ENCODE measurements at regions not wholly inside any gene's neighbourhood (a gene's known extent, or its start where the extent isn't known, plus 50 kb on each side); places are given as distances from the start of the nearest gene placed in this dataset.
"Not testable (repeated sequence)": the region's sequence is repeated elsewhere in the genome, so short reads cannot be mapped to it uniquely, and the experiment has no call there.

DNA sequence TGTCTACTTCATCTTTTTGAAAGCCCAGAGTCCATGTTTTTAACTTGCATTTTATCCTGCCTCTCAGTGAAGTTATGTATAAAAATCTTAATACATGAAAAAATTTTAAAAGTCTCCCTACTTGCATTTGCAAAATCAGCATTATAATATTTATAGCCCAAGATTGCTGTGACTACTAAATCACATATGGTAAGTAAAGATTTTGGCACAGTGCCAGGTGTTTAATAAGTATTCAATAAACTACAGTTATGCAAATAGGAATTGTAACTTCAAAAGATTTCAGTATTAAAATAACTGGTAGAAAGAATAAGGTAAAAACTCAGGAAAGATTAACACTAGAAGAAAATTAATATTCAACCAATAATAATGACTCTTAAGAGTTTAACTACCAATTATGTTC lies 641.7 kb downstream of the LRRIQ3 start:
- H3K27ac Mint-ChIP-seq, result no peak overlapping the region
- peaks cover 22% of the 10 kb centered on the region for H3K9me3 Mint-ChIP-seq
- H3K27me3 Mint-ChIP-seq, result no peaks in the 10 kb centered on the region
- no peak overlapping the region for H3K4me3 Mint-ChIP-seq
- H3K36me3 Mint-ChIP-seq, result no peaks in the 10 kb centered on the region
- ATAC-seq, result no peak
- no peaks in the 10 kb centered on the region for H3K4me1 Mint-ChIP-seq (ENCODE audit: low read depth in 2 of 2)
- no peak for DNase-seq (ENCODE audit: low spot score)

DNA sequence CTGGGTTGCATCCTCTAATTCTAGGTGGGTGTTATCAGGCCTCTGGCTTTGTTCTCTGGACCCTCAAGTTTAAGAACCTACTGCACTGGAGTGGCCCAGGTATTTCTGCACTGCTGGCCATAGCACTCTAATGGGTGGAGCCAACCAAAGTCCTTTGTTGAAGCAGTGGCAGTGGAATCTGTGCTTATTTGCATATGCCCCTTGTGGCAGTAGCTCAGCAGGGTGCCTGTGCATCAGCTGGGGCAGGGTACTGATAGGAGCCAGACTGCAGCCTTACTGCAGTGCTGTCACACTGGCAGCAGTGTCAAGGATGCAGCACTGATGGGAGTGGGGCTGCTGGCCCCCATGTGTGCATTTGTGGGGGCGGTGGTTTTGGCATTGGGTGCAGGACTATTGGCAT lies 660.6 kb downstream of the LRRIQ3 start:
- ATAC-seq (peak in 1 of 2 donors; percentile 17), DNase-seq (ENCODE audit: low spot score) (no peak)
- H3K36me3 Mint-ChIP-seq, result peaks cover 16% of the 10 kb centered on the region
- H3K4me3 Mint-ChIP-seq, result no peak overlapping the region
- H3K27me3 Mint-ChIP-seq, result no peaks in the 10 kb centered on the region
- H3K27ac Mint-ChIP-seq, result no peak overlapping the region
- peaks cover 15% of the 10 kb centered on the region for H3K9me3 Mint-ChIP-seq
- H3K4me1 Mint-ChIP-seq (ENCODE audit: low read depth in 2 of 2), result no peaks in the 10 kb centered on the region

DNA sequence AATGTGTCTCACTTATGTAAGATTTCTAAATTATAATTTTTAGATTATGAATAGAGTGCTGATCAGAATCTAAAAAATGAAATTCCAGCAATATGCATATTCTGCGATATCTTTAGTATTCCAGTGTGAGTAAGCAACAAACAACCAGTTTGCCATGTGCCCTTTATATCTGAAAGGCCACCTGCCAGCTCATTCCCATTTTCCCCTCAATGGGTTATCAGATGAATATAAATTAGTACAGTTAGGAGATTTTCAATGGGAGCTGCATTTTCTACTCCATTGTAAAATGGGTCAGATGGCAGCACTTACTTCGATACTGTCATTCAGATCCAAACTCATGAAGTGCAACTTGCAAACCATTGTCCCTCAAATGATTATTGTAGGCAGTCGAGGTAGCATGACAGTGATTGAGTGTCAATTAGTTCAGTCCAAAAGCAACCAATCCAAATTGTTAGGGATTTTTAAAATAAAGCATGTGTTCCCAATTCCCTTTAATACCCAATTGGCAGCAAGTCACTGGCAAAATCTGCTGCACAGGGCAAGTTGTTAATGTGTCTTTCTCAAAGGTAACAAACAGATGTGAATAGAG lies 680.3 kb downstream of the LRRIQ3 start:
- Mint-ChIP-seq H3K27me3 (no peaks in the 10 kb centered on the region), H3K36me3 (no peaks in the 10 kb centered on the region), H3K4me3 (no peak overlapping the region), H3K4me1 (ENCODE audit: low read depth in 2 of 2) (no peaks in the 10 kb centered on the region), H3K9me3 (peaks cover 6% of the 10 kb centered on the region), H3K27ac (no peak overlapping the region)
- DNase-seq (ENCODE audit: low spot score) (no peak), ATAC-seq (no peak)

DNA sequence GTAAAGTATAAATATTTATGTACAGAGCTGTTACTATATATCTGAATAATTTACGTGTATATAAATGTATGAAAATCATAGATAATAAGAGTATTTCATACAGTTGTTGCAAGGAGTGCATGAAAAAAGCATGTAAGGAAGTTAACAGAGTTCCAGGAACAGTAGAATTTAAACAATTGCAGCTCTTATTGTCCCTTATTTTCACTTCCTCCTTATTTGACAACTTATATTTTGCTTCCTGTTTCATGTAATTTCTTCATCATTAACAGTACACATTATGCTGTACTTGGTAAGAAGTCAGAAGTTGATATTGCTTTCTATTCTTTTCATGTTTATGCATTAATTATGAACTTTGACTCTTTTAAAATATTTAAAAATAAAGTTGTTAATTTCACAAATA lies 681.5 kb downstream of the LRRIQ3 start:
- H3K4me3 Mint-ChIP-seq, result no peak overlapping the region
- no peaks in the 10 kb centered on the region for H3K27me3 Mint-ChIP-seq
- H3K27ac Mint-ChIP-seq, result no peak overlapping the region
- H3K4me1 Mint-ChIP-seq (ENCODE audit: low read depth in 2 of 2), result no peaks in the 10 kb centered on the region
- ATAC-seq, result no peak
- H3K36me3 Mint-ChIP-seq, result no peaks in the 10 kb centered on the region
- peaks cover 11% of the 10 kb centered on the region for H3K9me3 Mint-ChIP-seq
- no peak for DNase-seq (ENCODE audit: low spot score)

DNA sequence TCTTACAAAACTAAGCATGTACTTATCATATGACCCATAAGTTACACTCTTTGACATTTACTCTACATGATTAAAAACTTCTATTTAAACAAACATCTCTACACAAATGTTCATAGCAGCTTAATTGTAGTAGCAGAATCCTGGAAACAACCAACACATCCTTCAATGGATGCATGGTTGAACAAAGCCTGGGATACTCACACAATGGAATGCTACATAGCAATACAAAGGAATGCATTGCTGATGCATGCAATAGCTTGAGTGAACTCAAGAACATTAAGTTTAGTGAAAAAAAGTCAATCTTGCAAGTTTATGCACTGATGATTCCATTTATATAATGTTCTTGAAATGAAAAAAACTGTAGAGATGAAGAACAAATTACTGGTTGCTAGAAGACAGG lies 686.9 kb downstream of the LRRIQ3 start:
- Mint-ChIP-seq H3K4me1 (ENCODE audit: low read depth in 2 of 2) (no peaks in the 10 kb centered on the region), H3K27ac (no peak overlapping the region), H3K27me3 (no peaks in the 10 kb centered on the region), H3K9me3 (peaks cover 14% of the 10 kb centered on the region), H3K36me3 (no peaks in the 10 kb centered on the region), H3K4me3 (no peak overlapping the region)
- ATAC-seq (no peak), DNase-seq (ENCODE audit: low spot score) (no peak)

DNA sequence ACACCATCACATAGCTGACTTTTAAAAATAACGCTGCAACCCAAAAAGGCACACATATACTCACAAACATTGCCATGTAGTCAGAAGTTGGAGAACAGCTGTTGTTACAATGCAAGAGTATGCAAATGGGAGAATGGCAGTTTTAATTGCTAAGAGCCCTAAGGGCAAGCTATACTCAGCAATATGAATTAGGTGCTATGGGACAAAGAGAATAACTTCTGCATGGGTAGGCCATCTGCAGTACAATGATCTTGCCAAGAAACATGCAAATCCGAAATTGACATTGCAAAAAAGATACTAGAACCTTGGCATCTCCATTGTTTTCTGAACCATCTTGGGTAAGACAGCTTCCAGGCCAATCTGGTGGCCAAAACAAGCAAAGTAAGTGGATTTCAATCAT lies 697.8 kb downstream of the LRRIQ3 start:
- Mint-ChIP-seq H3K27ac (no peak overlapping the region), H3K4me1 (ENCODE audit: low read depth in 2 of 2) (no peaks in the 10 kb centered on the region), H3K36me3 (no peaks in the 10 kb centered on the region), H3K27me3 (no peaks in the 10 kb centered on the region), H3K4me3 (no peak overlapping the region), H3K9me3 (peaks cover 26% of the 10 kb centered on the region)
- ATAC-seq, result no peak
- DNase-seq (ENCODE audit: low spot score), result no peak

DNA sequence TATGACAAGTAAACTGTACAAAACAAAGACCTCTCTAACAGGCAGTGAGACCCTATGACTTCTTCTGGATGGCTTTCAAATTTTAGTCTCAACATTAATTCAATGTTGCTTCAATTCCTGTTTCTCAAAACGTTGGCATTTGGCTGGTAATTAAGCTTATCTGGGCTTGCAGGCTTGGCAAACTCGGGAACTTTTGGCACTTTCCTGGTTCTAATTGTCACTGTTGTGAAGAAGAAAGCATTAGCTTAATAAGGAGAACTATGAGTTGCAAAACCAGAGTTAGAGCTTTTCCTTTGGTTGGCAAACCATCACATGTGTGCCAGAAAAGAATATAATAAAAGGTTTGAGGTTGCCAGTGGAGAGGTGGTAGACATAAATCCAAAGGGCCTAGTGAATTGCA lies 698.3 kb downstream of the LRRIQ3 start:
- Mint-ChIP-seq H3K9me3 (peaks cover 25% of the 10 kb centered on the region), H3K36me3 (no peaks in the 10 kb centered on the region), H3K27ac (no peak overlapping the region)

DNA sequence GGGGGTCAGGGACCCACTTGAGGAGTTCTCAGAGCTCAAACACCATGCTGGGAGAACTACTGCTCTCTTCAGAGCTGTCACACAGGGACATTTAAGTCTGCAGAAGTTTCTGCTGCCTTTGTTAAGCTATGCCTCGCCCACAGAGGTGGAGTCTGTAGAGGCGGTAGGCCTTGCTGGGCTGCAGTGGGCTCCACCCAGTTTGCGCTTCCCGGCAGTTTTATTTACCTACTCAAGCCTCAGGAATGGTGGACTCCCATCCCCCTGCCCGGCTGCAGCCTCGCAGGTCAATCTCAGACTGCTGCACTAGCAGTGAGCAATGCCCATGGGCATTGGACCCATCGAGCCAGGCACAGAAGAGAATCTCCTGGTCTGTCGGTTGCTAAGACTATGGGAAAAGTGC lies 706.4 kb downstream of the LRRIQ3 start:
- DNase-seq (ENCODE audit: low spot score), result no peak

More for the DNA sequence above, 698.3 kb downstream of the LRRIQ3 start:
- no peak for ATAC-seq
- DNase-seq (ENCODE audit: low spot score), result no peak
- Mint-ChIP-seq H3K27me3 (no peaks in the 10 kb centered on the region), H3K4me3 (no peak overlapping the region), H3K4me1 (ENCODE audit: low read depth in 2 of 2) (no peaks in the 10 kb centered on the region)

DNA sequence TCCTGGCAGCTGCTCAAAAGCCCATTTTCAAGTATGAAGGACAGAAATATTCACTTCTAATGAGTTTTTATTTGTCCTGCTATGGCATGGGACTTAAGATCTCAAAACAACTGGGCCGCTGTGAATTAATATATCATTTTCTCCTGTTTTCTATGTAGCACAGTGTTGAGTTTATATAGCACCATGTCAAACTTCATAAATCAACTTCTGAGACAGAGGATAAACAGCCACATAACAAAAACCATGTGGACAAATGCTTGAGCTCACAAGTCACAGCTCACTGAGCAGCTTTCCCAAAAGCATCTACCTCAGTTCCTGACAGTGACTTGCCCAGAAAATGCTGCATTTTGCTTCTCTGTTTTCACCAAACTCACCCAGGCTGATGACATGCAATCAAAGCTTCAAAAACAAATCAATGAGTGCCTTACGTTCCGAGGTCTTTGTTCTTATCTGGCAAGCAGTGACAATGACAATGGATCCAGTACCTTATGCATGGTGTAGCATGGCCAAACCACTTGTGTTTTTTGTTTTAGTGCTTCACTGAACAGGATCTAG lies 722.6 kb downstream of the LRRIQ3 start:
- Mint-ChIP-seq H3K27ac (no peak overlapping the region), H3K27me3 (no peaks in the 10 kb centered on the region), H3K4me1 (ENCODE audit: low read depth in 2 of 2) (no peaks in the 10 kb centered on the region), H3K36me3 (no peaks in the 10 kb centered on the region), H3K4me3 (no peak overlapping the region), H3K9me3 (peaks cover 2% of the 10 kb centered on the region)
- DNase-seq (ENCODE audit: low spot score), result no peak
- ATAC-seq, result no peak

More for the DNA sequence above, 706.4 kb downstream of the LRRIQ3 start:
- H3K27me3 Mint-ChIP-seq, result no peaks in the 10 kb centered on the region
- H3K4me1 Mint-ChIP-seq (ENCODE audit: low read depth in 2 of 2), result no peaks in the 10 kb centered on the region
- ATAC-seq, result no peak
- no peak overlapping the region for H3K27ac Mint-ChIP-seq
- no peak overlapping the region for H3K4me3 Mint-ChIP-seq
- H3K9me3 Mint-ChIP-seq, result peaks cover 35% of the 10 kb centered on the region
- H3K36me3 Mint-ChIP-seq, result peaks cover 12% of the 10 kb centered on the region

DNA sequence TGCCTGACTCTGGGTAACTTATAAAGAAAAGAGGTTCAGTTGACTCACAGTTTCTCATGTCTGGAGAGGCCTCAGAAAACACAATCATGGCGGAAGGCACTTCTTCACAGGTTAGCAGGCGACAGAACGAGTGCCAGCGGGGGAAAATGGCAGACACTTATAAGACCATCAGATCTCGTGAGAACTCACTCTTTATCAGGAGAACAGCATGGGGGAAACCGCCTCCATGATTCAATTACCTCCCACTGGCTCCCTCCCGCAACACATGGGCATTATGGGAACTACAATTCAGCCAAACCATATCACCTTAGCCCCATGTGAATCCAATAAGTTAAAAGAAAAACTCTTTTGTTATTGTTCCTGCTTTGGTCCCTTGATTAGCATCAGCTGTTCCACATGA lies 725.2 kb downstream of the LRRIQ3 start:
- peaks cover 5% of the 10 kb centered on the region for H3K36me3 Mint-ChIP-seq
- ATAC-seq, result no peak
- H3K27me3 Mint-ChIP-seq, result no peaks in the 10 kb centered on the region
- H3K9me3 Mint-ChIP-seq, result peaks cover 4% of the 10 kb centered on the region
- no peaks in the 10 kb centered on the region for H3K4me1 Mint-ChIP-seq (ENCODE audit: low read depth in 2 of 2)
- no peak overlapping the region for H3K4me3 Mint-ChIP-seq
- H3K27ac Mint-ChIP-seq, result no peak overlapping the region
- no peak for DNase-seq (ENCODE audit: low spot score)

DNA sequence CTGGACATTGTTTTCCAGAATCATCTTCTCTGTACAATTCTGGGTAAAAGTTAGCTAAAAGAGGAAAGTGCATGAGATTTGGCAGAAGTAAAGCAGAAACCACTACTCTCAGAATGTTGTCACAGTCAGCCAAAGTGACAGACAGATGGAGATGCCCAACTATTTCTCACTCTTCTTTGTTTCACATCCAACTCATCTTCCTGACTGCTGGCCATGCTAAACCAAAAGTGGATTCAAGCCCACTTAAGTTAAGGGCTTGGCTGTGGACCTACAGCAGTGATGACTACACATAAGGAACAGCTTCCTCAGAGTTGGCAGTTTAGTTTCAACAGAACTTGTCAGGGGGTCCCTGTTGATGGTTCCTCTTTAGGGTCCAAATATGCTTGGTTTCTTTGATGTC lies 730.2 kb downstream of the LRRIQ3 start:
- H3K4me3 Mint-ChIP-seq, result no peak overlapping the region
- no peaks in the 10 kb centered on the region for H3K4me1 Mint-ChIP-seq (ENCODE audit: low read depth in 2 of 2)
- DNase-seq (ENCODE audit: low spot score) (no peak), ATAC-seq (no peak)
- no peaks in the 10 kb centered on the region for H3K27me3 Mint-ChIP-seq
- H3K36me3 Mint-ChIP-seq, result peaks cover 5% of the 10 kb centered on the region
- peaks cover 4% of the 10 kb centered on the region for H3K9me3 Mint-ChIP-seq
- H3K27ac Mint-ChIP-seq, result no peak overlapping the region

DNA sequence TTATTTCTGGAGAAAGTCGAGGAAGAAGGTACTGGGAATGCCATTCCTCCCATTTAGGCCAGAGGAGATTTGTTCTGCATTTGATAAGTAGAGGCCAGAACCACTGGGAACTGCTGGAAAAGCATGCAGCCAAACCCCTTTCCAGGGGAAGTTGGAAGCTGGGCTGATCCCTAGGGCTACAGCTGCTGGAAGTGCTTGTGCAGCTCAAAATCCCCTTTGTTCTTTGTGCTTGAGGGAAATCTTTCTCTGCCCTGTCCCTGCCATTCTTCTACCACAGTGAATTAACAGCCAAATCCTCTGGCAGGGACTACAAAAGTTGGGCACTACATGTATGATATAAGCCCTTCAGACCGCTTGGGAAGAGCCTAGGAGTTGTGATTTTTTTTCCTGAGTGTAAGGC lies 734.1 kb downstream of the LRRIQ3 start:
- DNase-seq (ENCODE audit: low spot score) (no peak), ATAC-seq (no peak)
- Mint-ChIP-seq H3K27me3 (no peaks in the 10 kb centered on the region), H3K27ac (no peak overlapping the region), H3K4me1 (ENCODE audit: low read depth in 2 of 2) (no peaks in the 10 kb centered on the region), H3K4me3 (no peak overlapping the region), H3K9me3 (peaks cover 7% of the 10 kb centered on the region), H3K36me3 (peaks cover 5% of the 10 kb centered on the region)

DNA sequence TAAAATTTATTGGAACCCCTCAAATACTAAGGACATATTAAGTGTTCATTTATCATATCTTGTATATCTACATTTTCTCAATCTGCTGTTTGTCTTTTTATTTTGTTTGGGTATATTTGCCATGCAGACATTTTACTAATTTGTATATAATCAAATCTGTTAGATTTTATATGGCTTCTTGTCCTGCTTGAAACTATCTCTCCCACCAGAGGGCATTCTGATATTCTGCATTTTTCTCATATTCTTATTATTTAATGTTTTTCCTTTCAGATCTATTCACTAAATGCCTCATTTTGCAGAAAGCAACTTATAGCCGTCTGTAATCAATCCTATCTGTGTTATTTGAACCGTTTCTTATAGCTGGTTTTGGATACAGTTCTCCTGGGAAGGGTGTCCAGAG lies 745.5 kb downstream of the LRRIQ3 start:
- Mint-ChIP-seq H3K9me3 (peaks cover 19% of the 10 kb centered on the region), H3K4me3 (no peak overlapping the region), H3K27ac (no peak overlapping the region), H3K4me1 (ENCODE audit: low read depth in 2 of 2) (no peaks in the 10 kb centered on the region), H3K27me3 (no peaks in the 10 kb centered on the region), H3K36me3 (peaks cover 6% of the 10 kb centered on the region)
- no peak for DNase-seq (ENCODE audit: low spot score)
- no peak for ATAC-seq

DNA sequence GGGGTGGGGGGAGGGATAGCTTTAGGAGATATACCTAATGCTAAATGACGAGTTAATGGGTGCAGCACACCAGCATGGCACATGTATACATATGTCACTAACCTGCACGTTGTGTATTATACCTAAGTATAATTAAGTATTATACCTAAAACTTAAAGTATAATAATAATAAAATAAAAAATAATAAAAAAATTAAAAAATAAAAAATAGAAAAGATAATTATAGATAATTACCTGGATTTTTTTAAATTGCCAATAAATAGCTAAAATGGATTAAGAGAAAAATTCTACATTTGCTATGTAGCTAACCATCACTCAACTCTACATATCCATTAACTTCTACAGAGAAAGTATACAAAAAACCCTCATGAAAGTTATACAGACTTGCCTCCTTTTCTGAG lies 747.3 kb downstream of the LRRIQ3 start:
- not testable (repeated sequence) for H3K27ac Mint-ChIP-seq; DNase-seq (ENCODE audit: low spot score); H3K27me3 Mint-ChIP-seq; H3K4me3 Mint-ChIP-seq; H3K36me3 Mint-ChIP-seq; ATAC-seq; H3K4me1 Mint-ChIP-seq (ENCODE audit: low read depth in 2 of 2)
- H3K9me3 Mint-ChIP-seq, result peaks cover 22% of the 10 kb centered on the region

DNA sequence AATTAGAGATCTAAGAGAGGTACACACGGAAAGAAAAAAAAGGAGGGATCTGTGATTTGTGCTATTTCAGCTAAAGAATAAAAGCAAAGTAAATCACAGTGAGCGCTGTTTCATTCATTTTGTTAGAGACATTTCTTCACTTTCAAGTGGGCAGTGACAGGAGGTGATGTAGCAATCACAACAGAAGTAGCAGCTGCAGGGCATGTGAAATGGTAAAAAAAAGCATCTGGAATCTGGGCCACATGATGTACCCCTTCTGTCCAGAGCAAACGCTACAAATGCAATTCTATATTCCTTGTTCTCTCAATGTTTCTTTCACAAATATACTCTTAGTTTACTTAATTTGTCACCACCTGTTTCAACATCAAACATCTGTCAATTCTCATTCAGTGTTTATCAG lies 786.5 kb downstream of the LRRIQ3 start:
- Mint-ChIP-seq H3K27me3 (no peaks in the 10 kb centered on the region), H3K4me1 (ENCODE audit: low read depth in 2 of 2) (no peaks in the 10 kb centered on the region), H3K27ac (no peak overlapping the region), H3K4me3 (no peak overlapping the region), H3K36me3 (peaks cover under 1% of the 10 kb centered on the region), H3K9me3 (peaks cover 3% of the 10 kb centered on the region)
- DNase-seq (ENCODE audit: low spot score) (no peak), ATAC-seq (no peak)

All from natural killer cell treated with Interleukin-12 subunit alpha and Interleukin-12 subunit beta and Interleukin-15 and Interleukin-18, amount 100 ng/mL, for 72 hours (primary cell).